Activated CD8-positive, alpha-beta memory T cell treated with anti-CD3 and anti-CD28 coated beads, Interleukin-2, amount 50 U/mL, for 48 hours (primary cell): ENCODE measurements at regions not wholly inside any gene's neighbourhood (a gene's known extent, or its start where the extent isn't known, plus 50 kb on each side); places are given as distances from the start of the nearest gene placed in this dataset.

Experiments
- DNase-seq: peaks from one replicate; pipeline ENCODE4 v3.0.0-alpha.2; 2020

DNA sequence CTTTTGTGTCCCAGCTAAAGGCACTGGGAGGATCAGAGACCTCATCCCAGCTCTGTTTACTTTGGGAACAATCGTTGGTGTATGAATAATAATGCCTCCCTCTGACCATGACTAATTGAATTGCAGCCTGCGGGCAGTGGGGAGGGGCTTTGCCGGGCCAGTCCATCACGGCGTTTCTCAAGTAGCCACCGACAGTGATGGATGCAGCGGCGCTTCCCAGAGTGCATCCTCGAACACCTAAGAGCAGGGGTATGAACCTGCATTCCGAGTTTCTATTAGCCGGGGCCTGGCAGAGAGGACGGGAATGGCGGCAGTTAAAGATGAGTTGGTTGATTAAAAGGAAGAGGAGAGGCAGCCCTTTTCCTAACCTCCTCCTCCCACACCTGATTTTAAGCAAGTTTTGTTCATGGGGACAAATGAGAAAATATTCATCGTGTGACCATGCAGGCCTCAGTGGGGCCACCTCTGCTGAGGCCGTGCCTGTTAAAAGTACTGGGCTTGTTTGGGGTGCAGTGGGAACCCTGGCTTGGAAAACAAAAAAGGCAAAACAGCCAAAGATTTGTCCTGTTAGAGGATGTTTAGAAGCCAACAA lies 154.1 kb downstream of the FOXA2 start:
- DNase-seq = no peak

DNA sequence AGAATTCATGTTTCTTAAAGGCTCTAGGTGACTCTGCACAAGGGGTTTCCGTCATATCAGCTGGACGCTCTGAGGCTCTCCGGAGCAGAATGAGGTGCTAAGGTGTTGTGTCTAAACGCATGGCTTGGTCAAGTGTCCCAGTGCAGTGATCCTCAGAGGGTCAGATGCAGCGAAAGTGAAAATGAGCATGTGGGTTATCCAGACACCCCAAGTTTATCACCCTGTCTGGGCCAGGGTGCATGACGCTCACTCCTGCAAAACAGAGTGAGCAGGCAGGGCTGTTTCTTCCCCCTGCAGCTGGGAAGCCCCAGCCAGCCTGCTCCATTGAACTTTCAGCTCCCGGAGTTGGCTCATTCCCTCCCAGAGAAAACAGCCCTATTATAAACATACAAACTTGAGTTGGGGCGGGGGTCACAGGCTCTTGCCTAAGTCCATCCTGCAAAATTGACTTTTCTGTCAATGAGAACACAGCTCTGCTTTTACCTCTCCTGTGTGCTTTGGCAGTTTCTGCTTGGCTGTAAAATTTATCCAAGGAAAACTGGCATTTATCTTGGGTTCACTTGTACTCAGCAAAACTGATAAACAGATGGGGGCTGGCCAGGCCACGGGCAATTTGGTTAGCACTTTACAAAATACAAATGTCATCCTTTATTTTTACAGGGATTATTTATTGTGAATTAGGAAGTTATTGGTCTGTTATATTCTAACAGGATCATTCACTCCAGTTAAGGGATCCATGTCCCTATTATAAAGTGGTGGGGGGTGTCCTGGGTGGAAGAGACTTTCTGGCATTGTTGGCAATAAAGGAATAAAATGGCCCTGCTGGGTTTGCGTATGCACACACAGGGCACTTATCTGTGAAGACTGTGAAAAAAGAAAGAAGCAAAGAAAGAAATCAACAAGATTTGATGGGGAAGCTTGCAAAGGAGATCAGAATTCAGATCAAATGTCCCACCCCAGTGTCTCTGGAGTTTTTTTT lies 154.9 kb downstream of the FOXA2 start:
- DNase-seq = no peak

- no peak for DNase-seq
Measured at GRCh38 chr20:22428051-22428450, 156.3 kb downstream of the FOXA2 start.

GRCh38 chr20:22426772-22427171 lies 157.6 kb downstream of the FOXA2 start:
- DNase-seq = no peak

- no peak for DNase-seq
Measured at GRCh38 chr20:22425344-22426295, 158.8 kb downstream of the FOXA2 start.

DNA sequence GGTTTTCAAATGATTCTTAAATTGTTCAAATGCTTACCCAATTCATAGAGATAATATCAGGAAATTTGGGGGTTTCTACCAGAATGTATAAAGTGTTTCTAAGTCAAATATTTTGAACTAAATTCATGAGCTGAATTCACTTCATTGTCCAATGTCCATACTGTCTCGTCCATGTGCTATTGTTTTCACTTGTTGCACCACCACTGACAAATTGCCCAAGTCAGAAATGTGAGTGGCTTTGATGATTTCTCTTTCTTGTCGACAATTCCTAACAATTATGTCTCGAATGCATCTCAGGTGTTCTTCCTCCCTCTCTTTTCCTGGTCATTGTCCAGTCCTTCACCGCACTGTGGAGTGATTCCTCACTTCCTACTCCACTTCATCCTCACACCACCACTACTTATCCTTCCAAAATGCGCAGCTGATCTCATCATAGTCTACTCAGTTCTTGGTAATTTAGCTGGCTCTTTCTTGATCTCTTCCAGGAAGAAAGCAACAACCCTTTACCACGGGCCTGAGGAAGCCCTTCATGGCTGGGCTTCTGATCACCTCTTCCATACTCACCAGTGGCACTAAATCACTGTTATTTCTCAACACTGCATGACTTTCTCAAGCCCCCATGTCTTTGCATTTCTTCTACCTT lies 161.1 kb downstream of the FOXA2 start:
- no peak for DNase-seq

DNA sequence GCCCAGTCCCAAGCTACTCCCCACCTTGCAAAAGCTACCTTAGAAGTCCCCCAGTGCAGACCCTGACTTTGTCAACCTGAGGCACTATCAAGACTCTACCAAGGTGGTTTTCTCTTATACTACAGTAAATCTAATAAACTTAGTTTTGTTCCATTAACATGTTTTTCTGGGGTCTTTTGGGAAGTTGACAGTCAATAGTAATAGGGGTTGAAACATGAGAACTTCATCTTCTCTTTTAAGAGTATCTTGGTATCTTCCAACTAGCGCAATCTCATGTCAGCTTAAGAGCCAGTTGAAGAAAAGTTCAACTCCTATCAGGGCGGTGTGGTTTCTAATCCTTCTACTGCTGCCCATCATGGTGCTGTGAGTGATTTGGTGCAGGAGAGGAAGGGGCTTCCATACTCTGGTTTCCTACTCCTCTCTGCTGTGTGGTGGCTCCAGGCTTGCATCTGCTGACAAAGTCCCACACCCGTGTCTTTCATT lies 164.2 kb downstream of the FOXA2 start:
- DNase-seq = no peak

DNA sequence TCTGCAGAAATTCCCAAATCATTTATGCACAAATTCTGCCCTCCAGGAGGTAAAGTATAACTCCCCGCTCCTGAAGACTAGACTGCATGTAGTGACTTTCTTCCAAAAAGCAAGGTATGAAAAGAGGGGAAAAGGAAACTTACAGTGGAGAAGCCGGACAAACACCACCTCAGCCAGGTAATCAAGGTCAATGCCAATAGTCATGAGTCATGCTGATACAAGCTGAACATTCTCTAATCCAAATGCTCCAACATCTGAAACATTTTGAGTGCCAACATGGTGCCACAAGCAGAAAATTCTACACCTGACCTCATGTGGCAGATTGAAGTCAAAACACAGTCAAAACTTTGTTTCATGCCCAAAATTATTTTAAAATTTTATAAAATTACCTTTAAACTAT lies 165.6 kb downstream of the FOXA2 start:
- no peak for DNase-seq

DNA sequence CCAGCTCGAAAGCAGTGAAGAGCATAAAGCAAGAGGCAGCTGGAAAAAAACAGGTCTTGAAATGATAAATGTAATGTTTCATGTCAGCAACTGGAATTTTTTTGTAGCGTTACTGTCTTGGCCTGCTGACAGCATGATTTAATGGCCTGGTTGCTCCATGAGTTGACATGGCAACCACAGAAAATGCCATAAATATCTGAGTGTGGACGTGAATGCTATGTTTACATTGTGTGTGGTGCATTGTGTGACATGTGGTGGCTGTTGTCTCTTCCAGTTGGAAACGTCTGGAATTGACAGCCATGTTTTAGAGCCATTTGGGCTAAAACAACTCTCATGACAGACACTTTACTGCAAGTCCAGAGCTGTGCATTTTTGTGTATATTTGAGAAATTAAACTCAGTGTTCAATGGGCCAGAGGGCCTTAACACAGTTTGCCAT lies 170.0 kb downstream of the FOXA2 start:
- no peak for DNase-seq

GRCh38 chr20:22412977-22413868 lies 171.1 kb downstream of the FOXA2 start:
- no peak for DNase-seq

DNA sequence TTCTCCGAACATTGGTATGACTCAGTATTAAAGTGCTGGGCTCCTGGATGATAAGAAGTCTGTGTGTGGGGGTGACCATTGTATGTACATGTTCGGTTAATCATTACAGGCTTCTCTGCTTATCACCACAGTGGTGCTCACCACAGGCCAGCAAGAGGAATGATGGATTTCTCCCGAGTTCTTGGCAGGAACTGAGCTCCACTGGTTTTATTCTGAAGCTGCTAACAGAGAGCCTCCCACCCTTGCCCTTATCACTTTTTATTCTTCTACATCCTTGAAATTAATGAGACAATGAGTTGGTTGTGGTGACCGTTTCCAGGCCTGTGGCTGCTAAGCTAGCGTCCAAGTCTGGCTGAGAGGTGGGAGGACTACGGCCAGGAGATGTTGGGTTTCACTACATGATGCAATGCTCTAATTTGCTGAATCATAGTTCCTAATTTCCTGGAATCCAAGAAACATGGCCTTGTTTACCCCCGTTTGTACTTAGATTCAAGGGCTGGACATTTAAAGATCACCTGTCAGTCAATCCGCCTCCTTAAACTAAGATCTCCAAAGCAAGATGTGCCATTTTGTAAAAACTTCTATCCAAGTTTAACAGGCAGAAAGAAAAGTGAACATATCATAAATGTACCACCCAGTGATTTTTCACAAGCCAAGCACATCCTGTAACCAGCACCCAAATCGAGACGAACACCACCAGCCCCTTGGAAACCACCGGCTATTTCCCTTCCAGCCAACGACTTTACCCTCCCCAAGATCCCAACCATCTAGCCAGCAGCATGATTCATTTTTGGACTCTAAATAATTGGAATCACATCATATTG lies 172.5 kb downstream of the FOXA2 start:
- no peak for DNase-seq

GRCh38 chr20:22411286-22411626 lies 173.1 kb downstream of the FOXA2 start:
- DNase-seq = no peak

GRCh38 chr20:22410556-22411130 lies 173.7 kb downstream of the FOXA2 start:
- no peak for DNase-seq

- DNase-seq = no peak
Measured at GRCh38 chr20:22408521-22409402, 175.6 kb downstream of the FOXA2 start.

DNA sequence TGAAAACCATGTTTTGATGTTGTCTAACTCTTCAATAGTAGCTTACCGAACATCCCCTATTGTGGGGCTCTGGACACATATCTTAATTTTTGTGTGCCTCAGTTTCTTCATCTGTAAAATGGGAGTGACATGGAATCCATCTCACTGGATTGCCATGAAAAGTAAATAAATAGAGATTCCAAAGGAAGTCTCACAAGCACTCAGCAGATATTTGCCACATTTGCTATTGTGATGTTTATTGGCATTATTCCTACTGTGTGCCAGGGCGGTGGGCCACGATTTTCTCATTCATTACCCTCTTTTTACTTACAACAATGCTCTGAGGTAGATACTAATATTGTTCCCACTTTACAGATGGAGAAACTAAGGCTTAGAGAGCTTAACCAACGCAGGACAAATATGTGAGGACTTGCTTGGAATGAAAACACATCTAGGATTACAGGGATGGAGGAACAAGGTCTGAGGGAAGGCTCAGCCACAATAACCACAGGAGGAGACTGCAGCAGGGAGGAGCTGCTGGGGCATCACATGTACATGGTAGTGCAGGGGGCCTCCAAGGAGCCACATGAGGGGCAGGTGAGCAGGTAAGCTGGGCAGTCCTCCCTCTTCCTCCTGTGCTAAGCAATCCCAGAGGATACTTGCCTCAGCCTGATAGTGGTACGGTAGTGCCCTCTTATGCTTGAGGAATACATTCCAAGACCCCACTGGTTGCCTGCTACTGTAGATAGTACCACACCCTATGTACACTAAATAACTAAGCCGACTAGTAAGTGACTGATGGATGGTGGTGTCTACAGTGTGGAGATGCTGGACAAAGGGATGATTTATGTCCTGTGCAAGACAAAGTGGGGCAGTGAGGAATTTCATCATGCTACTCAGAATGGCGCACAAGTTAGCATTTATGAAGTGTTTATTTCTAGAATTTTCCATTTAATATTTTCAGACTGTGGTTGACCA lies 176.9 kb downstream of the FOXA2 start:
- no peak for DNase-seq

- DNase-seq = no peak
Measured at GRCh38 chr20:22404419-22405170, 179.8 kb downstream of the FOXA2 start.
